GM18907 (cell line): ENCODE measurements at regions not wholly inside any gene's neighbourhood (a gene's known extent, or its start where the extent isn't known, plus 50 kb on each side); places are given as distances from the start of the nearest gene placed in this dataset.
A peak's percentile ranks its signal among the peaks of the same experiment; 100 is the strongest.

Experiments used
- ATAC-seq: cut with Tn5 transposase; IDR thresholded peaks from one replicate; pipeline ENCODE4 v1.9.1; 2021; ENCODE audit warnings: mild to moderate bottlenecking, moderate library complexity; ENCODE audit not compliant: unreplicated experiment

DNA sequence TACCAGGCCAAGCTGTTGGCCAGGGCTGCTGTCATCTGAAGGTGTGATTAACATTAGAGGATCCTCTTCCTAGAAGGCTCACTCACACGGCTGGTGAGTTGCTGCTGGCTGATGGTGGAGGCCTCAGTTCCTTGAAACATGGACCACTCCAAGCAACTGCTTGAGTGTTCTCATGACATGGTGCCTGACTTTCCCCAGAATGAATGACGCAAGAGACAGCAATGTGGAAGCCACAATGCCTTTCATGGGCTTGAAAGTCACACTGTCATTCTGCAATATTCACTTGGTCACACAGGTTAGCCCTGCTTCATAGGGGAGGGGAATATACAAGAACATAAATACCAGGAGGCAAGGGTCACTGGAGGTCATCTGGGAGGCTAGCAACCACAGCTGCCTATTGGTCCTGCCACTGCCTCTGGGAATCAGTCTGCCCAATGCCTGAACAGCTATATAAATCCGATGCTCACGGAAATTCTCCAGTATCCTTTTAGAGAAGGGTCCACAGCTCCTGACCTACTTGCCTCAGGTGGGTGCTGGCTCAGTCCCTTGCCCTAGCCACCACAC, 97.1 kb upstream of the MAML3 start:
- ATAC-seq: no peak

DNA sequence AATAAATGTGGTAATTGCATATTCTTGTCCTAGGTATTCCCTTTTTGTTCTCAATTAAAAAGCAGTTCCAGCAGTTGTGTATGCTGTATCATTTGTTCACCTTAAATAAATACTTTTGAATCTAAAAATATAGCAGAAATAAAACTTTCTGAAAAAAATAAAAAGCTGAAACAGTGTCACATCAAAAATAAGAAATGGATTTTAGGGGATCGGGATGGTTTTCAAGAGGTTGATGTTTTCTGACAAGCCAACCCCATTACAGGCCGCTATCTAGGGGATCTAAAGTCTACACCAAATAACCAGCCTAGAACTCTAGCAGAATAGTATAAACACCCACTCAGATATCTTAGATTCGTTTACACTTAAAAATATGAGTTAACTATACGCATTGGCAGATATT, 95.4 kb upstream of the MAML3 start:
- no peak for ATAC-seq

DNA sequence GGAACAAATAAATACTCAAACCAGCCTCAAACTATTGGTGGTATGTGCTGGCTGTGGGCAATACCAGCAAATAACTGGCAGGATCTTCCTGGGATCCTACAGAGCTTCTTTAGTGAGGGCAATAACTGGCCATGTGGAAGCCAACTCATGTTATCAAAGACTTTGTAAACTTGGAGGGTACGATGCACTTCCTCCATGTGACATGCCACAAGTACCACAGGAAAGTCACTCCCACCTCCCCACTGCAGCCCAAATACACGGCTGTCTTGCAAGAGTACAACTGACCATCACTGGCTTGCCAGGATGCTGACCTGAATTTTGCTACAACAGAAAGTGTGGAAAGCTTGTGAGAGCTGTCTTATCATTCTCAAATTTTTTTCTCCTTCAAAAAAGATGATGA, 93.3 kb upstream of the MAML3 start:
- ATAC-seq: no peak

DNA sequence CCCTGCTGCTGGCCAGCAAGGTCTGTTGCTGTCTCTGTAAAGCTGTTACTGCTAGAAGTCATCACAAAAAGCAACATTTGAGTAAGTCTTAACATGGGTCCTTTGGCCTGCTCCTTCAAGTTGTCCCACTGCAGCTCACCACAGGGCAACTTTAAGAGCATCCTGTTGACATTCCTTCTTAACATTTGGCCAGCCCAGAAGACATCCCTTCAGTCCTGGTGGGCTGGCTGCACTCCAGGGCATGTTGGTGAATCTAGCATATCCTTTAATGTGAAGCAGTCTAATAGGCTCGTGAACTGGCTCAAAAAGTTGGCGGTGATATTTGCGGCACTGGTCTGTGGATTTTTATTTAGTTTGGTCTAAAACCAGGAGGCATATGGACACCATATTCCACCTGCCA, 92.2 kb upstream of the MAML3 start:
- ATAC-seq: no peak

DNA sequence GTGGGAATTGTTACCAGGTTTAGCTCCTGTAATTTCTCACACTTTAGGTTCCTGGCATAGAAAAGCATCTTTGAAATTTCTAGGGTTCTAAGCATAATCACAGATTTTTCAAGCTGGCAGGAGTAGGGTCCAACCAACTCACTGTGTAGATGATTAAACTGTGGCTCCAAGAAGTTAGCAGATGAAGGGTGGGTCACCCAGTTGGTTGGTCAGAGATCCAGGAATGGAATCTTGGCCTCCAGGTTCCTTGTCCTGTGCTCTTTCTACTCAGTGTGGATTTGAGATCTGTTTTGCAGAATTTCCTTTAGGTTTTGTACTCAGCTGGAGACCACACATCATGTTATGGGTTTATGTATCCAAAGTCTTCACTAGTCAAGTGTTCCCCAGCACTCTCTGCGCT, 90.3 kb upstream of the MAML3 start:
- no peak for ATAC-seq

DNA sequence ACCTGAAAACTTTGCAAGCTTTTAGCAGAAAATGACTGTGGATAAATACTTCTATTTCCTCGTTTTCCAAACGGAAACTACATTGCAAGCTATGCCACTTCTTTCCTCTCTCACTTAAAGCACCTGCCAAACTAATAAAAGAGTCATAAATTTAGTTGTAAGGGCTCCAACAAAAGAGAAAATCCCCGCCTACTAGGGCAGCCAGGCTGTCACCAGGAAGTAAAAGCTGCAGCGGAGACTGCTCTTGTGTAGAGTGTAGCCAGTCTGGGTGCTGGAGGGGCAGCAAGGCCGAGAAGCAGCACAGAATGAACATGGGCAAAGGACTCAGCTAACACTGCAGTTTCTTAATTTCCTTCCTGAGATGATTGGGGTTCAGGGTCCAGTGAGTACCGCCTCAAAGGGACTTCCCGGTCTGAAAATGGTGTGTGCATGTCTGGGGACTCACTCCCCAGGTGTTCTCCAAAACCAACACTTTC, 89.3 kb upstream of the MAML3 start:
- peak; percentile 95 for ATAC-seq

DNA sequence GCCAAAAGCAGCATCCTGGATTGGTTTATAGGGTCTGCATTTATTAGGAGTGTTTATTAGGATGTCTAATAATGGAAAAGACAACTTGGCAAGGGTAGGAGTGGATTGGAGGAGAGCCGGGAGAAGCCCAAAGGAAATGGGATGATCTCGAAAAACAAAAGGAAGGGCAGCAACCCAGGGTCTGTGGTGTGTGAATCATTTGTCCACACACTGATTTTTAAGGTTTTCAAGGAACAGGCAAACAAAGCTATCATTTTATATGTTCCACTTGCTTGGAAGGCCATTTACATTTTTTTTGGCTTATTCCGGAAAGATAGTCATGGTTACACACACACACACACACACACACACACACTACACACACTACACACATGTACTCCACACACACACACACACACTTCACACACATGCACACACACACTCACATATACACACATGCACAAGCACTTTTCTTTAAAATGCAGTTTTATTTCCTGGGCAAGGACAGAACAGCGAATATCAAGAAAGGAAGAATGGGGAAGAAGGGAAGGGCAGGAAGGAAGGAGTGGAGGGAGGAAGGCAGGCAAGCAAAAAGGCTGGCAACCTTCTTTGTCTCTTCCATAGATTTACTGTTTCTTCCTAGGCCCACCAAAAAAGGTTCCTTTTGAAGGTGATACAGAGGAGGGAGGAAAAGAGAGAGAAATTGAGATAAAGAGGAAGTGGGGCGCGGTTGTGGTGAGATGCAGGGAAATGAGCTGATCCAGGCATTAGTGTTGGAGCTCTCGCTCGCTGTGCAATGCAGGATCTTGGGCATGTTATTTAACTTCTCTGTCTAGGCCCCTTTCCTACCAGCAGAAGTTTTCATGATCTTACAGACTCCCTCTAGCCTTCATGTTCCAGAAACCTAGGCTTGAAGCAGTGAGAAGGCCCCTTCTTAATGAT, 88.6 kb upstream of the MAML3 start:
- ATAC-seq: peak; percentile 61

DNA sequence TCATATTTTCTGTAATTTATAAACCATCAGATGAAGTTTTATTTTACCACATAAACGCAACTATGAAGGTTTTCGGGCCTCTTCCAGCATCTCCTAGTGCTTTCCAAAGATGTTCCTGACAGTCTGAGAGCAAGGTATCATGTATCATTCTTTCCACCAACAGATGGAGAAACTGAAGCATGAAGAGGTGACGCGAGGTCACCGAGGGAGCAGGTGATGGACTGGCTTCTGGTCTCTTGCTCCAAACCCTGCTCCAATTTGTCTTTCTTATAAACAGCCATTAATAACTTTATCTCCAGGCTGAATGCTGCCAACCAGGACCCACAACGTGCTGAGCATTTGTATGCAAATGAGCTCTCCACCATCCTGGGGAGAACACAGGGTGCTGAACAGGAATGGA, 86.3 kb upstream of the MAML3 start:
- ATAC-seq: no peak

DNA sequence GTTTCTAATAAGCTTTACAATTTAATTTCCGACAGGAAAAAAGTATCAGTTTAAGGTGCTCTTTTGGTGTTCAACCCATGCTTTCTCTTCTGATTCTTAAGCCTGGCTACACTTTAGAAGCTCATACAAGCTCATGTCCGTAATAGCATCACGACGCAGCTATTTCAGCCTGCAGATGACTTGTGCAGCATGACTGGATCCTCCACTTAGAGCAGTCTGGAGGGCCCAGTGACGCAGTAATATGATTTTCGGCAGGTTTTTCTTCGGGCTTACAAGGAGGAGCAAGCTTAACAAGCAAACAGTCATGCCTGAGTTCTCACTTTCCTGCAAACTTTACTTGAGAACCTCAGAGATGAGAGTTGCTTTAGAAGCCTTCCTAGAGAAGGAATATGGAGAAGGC, 85.3 kb upstream of the MAML3 start:
- no peak for ATAC-seq

DNA sequence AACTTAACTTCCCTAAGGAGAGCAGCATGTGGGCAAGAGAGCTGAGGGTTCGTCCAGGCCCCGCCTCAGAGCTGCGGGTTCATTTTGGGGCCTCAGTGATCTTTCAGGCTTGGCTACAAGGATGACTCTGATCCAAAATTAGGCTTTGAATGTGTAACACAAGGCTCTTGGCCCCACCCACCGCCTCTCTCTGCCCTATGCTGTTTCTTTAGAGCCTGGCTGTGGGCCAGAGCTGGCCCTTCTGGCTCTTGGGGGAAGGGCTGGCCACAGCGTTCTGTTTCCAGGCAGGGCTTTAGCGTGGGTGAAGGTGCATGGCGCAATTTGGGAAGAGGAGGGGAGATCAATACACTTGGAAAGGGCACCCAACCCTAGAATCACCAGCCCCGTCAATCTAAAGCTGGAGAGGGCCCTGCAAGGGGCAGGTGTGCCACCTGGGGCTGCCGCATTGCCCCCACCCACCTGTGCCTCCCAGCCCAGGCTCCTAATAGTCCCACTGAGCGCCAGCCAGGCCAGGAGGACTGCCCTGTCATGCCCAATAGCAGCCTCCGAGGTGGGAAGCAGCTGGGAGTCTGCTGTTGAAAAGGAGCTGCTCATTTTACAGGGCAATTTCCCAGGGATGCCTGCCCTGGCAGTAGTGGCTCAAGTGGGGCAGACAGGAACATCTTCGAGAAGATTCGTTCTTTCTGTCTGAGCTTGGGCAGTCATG, 84.5 kb upstream of the MAML3 start:
- ATAC-seq: no peak

DNA sequence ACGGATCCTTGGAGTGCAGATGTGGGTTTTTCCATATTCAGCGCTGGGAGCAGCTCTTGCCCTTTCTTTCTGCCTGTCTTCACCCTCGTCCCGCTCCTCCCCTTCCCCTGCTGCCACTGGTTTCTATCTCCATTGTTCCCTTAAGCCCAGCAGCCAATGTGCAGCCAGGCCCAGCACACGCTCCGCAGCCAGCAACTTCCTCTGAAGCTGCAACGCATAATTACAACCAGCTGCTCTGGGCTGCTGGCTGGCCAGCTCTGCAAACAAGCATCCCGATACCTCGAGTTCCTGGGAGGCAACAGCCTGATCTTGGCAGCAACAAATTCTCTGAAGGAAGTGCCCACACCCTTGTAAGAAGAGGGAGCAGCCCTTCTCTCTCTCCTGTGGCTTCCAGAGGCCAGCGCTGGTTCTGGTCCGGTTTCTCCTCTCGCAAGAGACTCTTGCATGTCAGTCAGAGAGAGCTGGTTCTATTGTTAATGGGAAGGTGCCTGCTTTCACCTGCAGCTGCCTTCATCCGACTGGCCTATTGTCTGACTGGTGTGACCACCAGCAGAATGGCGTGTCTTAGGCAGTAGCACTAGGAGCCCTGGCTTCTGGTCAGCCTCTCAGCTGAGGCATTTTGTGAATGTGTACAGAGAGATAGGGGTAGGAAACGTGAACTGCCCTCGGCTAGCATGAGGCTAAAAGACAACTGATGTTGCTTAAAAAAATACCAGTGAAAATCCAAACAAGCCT, 83.8 kb upstream of the MAML3 start:
- ATAC-seq: no peak

DNA sequence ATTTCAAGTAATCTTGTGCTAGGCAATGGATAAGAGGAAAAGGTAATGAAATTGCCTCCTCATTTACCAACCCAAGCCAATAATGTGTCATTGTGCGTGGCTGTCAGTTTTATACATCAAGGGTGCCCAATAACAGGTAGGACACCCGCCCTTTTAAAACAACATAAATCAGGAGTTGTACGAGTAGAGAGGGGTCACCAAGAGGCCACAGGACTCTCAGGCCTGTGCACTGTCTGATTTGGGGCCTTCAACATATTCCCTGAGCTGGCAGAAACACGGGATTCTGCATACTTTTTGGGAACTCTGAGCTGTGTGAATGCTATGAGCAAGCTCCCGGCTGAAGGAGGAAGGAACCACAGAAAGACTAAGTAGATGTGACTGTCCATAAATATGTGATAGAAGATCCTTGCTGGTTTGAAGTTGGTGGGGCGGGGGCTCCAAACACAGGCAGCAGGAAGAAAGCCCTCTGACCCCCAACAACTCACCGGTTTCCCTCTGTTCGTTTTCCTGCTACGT, 82.7 kb upstream of the MAML3 start:
- ATAC-seq: no peak

DNA sequence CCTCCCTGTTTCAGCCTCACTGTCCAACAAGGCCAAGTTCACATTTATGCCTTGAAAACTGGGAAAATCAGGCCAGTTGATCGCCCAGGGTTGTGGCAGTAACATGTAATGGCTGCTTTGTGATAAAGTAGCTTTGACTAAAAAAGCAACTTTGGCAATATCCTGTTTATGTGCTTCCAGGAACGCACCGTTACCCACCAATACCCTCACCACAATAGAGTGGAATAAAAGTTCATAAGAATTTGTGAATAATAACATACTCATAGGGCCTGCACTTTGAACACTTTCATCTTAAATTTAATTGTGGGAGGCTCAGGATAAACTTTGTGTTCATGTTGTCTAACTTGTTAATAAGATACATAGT, 80.7 kb upstream of the MAML3 start:
- ATAC-seq: no peak

DNA sequence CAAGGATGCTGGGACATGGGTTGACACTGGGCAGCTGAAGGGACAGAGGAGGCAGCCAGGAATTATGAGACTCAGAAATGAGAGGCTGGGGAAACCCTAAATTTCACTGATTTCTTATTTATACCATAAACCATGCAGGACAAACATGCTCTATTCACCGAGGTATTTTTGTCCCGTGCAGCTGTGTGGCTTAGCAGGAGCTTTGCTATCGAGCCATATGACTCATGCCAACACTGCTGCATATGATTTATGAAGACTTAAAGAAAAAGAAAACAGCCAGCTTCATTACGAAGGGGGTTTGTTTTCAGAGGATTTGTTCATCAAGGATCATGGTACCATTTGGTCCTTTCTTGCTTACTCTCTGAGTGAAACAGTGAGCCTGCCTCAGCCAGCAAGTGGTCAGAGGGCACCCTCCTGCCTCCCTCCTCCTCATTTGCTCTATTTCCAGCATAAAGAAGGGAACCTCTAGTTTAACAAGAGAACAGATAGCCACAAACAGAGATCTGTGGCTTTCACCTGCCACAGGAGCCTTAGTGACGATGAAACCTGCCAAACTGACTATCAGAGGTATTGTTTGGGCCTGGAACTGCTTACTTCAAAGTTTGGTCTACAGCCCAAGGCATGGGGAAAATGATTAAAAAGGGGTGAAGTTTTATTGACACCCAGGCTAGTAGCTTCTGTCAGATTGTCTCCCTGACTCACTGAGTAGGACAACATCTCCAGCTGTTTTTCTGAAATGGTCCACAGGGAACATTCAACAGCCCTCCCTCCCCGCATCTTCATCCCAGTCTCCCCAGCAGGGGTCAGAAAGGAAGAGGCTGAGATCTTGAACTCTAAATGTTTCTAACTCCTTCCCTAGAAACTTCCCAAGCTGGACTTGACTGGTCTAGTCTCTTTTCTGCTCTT, 80.1 kb upstream of the MAML3 start:
- ATAC-seq: no peak

DNA sequence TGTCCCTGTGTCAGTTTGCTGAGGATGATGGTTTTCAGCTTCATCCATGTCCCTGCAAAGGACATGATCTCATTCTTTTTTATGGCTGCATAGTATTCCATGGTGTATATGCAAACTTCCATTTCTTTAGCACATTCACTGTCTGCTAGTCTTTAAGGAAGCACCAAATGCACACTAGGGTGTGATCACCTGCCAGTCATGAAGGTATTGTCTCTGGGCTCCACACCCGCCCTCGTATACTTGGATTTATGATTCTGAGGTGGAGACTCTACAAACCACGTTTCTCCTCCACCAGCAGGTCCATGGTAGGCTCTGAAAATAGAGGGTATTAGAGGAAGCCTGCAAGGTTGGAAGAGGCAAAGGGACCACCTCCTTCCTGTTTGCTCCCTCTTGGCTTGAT, 75.9 kb upstream of the MAML3 start:
- no peak for ATAC-seq

DNA sequence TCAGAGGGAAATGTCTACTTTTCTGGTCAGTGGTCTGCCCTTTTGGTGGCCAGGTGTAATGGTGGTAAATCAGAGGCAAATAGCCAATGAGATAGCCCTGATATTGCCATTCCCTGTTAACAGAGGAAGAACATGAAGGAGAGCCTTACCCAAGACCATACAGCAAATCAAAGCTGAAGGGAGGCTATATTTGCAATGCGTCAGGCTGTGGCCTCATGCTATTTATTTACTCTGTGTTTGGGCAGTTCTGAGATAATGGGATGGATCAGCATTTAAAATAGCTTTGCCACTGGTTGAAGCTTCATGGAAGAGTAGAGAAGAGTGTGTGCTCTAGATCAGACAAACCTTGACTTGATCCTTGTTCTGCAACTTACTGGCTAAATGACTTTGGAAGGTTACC, 73.3 kb upstream of the MAML3 start:
- ATAC-seq: no peak

DNA sequence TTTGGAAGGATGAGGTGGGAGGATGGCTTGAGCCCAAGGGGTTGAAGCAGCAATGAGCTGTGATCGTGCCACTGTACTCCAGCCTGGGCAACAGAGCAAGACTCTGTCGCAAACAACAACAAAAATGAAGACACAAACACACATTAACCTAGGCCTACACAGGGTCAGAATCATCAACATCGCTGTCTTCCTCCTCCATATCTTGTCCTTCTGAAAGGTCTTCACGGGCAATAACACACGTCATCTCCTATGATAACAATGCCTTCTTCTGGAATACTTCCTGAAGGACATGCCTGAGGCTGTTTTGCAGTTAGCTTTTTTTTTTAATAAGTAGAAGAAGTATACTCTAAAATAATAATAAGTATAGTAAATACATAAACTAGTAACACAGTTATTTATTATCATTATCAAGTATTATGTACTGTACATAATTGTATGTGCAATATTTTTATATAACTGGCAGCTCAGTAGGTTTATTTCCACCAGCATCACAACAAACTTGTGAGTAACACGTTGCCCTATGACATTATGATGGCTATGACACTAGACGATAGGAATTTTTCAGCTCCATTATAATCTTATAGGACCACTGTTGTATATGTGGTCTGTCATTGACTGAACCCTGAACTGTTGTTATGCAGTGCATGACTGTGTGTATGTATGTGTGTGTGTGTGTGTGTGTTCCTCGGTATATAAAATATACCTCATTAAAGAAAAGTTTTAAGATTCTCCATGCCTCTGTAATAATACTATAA, 69.2 kb upstream of the MAML3 start:
- no peak for ATAC-seq

DNA sequence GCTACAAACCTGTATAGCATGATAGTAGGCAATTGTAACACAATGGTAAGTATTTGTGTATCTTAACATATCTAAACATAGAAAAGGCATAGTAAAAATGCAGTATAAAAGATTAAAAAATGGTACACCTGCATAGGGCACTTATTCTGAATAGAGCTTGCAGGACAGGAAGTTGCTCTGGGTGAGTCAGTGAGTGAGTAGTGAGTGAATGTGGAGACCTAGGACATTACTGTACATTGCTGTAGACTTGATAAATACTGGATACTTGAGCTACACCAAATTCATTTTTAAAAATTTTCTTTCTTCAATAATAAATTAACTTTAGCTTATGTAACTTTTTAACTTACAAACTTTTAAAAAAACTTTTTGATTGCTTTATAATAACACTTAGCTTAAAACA, 68.2 kb upstream of the MAML3 start:
- ATAC-seq: no peak

DNA sequence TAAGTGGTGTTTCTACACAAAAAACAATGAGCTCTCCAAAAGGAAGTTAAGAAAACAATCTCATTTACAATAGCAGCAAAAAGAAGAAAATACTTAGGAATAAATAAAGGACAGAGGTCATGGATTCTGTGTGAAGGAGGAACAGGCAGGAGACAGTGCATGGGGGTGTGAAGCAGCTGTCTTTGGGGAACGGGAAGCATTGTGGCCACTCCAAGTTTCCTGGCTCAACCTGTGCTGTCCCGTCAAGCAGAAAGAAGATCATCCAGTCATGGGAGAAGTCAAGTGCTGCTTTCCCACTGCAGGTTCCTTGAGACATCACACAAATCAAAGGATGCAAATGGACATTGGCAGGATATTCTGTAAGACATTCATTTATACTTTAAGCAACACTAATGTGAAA, 66.1 kb upstream of the MAML3 start:
- no peak for ATAC-seq
